SU-DHL-6 (cell line): ENCODE measurements at regions not wholly inside any gene's neighbourhood (a gene's known extent, or its start where the extent isn't known, plus 50 kb on each side); places are given as distances from the start of the nearest gene placed in this dataset.

Experiments used
- H2AFZ ChIP-seq: fragments of 200-600 bp; sonication (generic); 2 replicates; pipeline ENCODE4 v1.6.1; 2014; ENCODE audit warnings: low read depth, mild to moderate bottlenecking, moderate library complexity, mixed read lengths, antibody characterized with exemption, low read length; ENCODE audit not compliant: severe bottlenecking
- H3F3A ChIP-seq: fragments of 200-600 bp; shearing (Covaris generic); 2 replicates; pipeline ENCODE4 v1.6.0; 2016; ENCODE audit warnings: antibody characterized with exemption, mild to moderate bottlenecking; ENCODE audit not compliant: insufficient read depth
- H3K27ac ChIP-seq: fragments of 200-600 bp; sonication (generic); 2 replicates; pipeline ENCODE4 v1.5.1; 2016; ENCODE audit warnings: low read depth, mild to moderate bottlenecking, low read length, moderate library complexity, mixed read lengths
- H3K27me3 ChIP-seq: fragments of 200-600 bp; sonication (generic), shearing (Covaris generic); 2 replicates; pipeline ENCODE4 v1.6.0; 2014; ENCODE audit warnings: mild to moderate bottlenecking, low read length
- H3K36me3 ChIP-seq: fragments of 200-600 bp; sonication (generic); 2 replicates; pipeline ENCODE4 v1.6.1; 2014; ENCODE audit warnings: mild to moderate bottlenecking, low read length, mixed read lengths
- H3K4me2 ChIP-seq: fragments of 300-600, 200-600 bp; shearing (Covaris generic), sonication (generic); 2 replicates; pipeline ENCODE4 v1.6.0; 2014; ENCODE audit warnings: low read length, low read depth, mild to moderate bottlenecking; ENCODE audit not compliant: poor library complexity, severe bottlenecking
- H3K4me3 ChIP-seq: fragments of 200-600 bp; sonication (generic); 2 replicates; pipeline ENCODE4 v1.5.1; 2014; ENCODE audit warnings: antibody characterized with exemption, low read length, mild to moderate bottlenecking, mixed read lengths; ENCODE audit not compliant: insufficient read depth, poor library complexity, severe bottlenecking
- H3K79me2 ChIP-seq: fragments of 200-600 bp; sonication (generic); 2 replicates; pipeline ENCODE4 v1.6.1; 2014; ENCODE audit warnings: mild to moderate bottlenecking, low read length, moderate library complexity; ENCODE audit not compliant: insufficient read depth
- H3K9ac ChIP-seq: fragments of 200-600 bp; sonication (generic); 2 replicates; pipeline ENCODE4 v1.7.0; 2014; ENCODE audit warnings: mild to moderate bottlenecking, low read length
- H3K9me2 ChIP-seq: fragments of 200-600 bp; sonication (generic); replicated peaks from 2 replicates; pipeline ENCODE4 v1.6.1; 2014; ENCODE audit warnings: low read length; ENCODE audit not compliant: insufficient read depth
- H3K9me3 ChIP-seq: fragments of 200-600 bp; sonication (generic); 2 replicates; pipeline ENCODE4 v1.6.1; 2014; ENCODE audit warnings: low read length, mixed read lengths; ENCODE audit not compliant: insufficient read depth
- H4K20me1 ChIP-seq: fragments of 200-600 bp; sonication (generic); 2 replicates; pipeline ENCODE4 v1.6.1; 2014; ENCODE audit warnings: low read depth, mild to moderate bottlenecking, antibody characterized with exemption, low read length, moderate library complexity, mixed read lengths
- EZH2phosphoT487 ChIP-seq: fragments of 200-600 bp; sonication (generic), shearing (Covaris generic); conservative IDR thresholded peaks from 2 replicates; pipeline ENCODE4 v1.6.1; 2018; ENCODE audit warnings: mild to moderate bottlenecking, antibody characterized with exemption, low read length, moderate library complexity, mixed read lengths
- TF ChIP-seq, protein P1 (sequence below): fragments of 200-600 bp; sonication (generic); IDR thresholded peaks from one replicate; pipeline ENCODE4 v1.5.1; 2017; ENCODE audit warnings: antibody characterized with exemption, mild to moderate bottlenecking, low read length, moderate library complexity; ENCODE audit not compliant: insufficient read depth, poor library complexity, severe bottlenecking

DNA sequence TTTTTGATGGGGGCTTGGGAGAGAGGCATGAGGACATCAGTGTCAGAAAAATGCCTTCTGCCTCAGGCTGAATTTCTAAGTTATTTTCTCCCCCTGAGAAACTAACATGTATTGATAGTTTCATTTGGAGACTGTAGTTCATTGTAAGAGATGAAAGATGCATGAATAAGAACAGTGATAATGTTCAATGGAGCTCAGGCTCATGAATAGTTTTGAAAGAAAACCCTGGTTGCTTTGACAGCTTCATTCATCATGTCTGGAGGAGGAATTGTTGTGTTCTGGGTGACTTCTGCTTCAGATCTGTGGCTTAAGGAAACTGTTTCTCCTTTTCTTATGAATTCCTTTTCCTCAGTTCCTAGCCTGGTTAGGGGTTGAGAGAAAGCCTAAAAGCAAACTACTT is 204.0 kb upstream of the LRRC3B start:
- no peak overlapping the region for H3K9ac ChIP-seq
- H3K9me2 ChIP-seq = no peaks in the 10 kb centered on the region; the same call in 1 of the 2 replicates
- H3F3A ChIP-seq = no peaks in the 10 kb centered on the region
- no peaks in the 10 kb centered on the region for H4K20me1 ChIP-seq
- no peaks in the 10 kb centered on the region for H3K36me3 ChIP-seq
- H3K27me3 ChIP-seq = no peaks in the 10 kb centered on the region
- H3K4me2 ChIP-seq = no peak overlapping the region
- H3K9me3 ChIP-seq = no peaks in the 10 kb centered on the region
- TF ChIP-seq EZH2phosphoT487 = no peak
- TF ChIP-seq, protein P1, sequence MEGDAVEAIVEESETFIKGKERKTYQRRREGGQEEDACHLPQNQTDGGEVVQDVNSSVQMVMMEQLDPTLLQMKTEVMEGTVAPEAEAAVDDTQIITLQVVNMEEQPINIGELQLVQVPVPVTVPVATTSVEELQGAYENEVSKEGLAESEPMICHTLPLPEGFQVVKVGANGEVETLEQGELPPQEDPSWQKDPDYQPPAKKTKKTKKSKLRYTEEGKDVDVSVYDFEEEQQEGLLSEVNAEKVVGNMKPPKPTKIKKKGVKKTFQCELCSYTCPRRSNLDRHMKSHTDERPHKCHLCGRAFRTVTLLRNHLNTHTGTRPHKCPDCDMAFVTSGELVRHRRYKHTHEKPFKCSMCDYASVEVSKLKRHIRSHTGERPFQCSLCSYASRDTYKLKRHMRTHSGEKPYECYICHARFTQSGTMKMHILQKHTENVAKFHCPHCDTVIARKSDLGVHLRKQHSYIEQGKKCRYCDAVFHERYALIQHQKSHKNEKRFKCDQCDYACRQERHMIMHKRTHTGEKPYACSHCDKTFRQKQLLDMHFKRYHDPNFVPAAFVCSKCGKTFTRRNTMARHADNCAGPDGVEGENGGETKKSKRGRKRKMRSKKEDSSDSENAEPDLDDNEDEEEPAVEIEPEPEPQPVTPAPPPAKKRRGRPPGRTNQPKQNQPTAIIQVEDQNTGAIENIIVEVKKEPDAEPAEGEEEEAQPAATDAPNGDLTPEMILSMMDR = no peak
- H2AFZ ChIP-seq = no peak overlapping the region
- H3K79me2 ChIP-seq = no peaks in the 10 kb centered on the region
- no peak overlapping the region for H3K4me3 ChIP-seq
- H3K27ac ChIP-seq = no peak overlapping the region

DNA sequence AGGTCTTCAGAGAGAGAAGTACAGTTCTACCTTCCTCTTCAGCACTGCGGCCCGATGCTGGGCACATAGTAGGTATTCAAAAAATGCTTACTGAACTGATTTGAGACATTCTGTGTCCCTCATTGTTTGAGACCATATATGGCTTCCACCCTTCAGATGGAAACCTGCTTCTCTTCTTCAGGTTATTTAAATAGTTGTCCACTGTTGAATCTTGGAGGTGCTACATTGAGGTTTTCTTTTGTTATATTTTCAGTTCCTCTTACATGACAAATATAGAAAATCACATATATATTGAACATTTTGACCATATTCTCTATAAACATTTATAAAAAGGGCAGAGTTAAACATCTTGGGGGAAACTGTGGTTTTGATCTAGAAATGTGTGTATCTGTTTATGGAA is 200.2 kb upstream of the LRRC3B start:
- Histone ChIP-seq H3K79me2 (no peaks in the 10 kb centered on the region), H3K4me3 (no peak overlapping the region), H3K9me3 (no peaks in the 10 kb centered on the region), H2AFZ (no peak overlapping the region), H3K36me3 (no peaks in the 10 kb centered on the region), H3K27ac (no peak overlapping the region), H3K4me2 (no peak overlapping the region), H3F3A (no peaks in the 10 kb centered on the region), H3K9ac (no peak overlapping the region), H3K27me3 (no peaks in the 10 kb centered on the region), H4K20me1 (no peaks in the 10 kb centered on the region), H3K9me2 (no peaks in the 10 kb centered on the region)
- TF ChIP-seq, protein P1 = no peak
- TF ChIP-seq EZH2phosphoT487 = no peak

DNA sequence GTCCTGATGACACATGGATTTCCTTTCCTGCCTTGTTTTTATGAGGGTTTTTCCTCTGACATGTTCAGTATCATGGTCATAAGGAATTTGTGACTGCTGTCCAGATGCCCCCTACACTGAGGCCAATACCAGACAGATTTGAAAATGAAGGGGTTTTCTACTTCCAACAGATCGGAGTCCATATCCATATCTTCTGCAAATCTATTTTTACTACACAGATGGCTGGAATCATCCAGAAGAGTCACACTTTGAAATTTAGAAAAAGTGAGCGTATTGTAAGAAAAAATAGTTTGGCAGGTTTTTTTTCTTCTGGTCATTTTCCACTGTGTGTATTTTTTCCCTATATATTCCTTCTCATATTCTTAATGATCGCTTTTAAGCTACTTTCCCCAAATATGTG is 197.5 kb upstream of the LRRC3B start:
- H3K27me3 ChIP-seq = no peaks in the 10 kb centered on the region
- H4K20me1 ChIP-seq = no peaks in the 10 kb centered on the region
- TF ChIP-seq, protein P1 = no peak
- TF ChIP-seq EZH2phosphoT487 = no peak
- no peak overlapping the region for H3K27ac ChIP-seq
- H3K9me2 ChIP-seq = no peaks in the 10 kb centered on the region
- no peak overlapping the region for H2AFZ ChIP-seq
- H3K9me3 ChIP-seq = no peaks in the 10 kb centered on the region
- no peak overlapping the region for H3K4me3 ChIP-seq
- H3K4me2 ChIP-seq = no peak overlapping the region
- no peaks in the 10 kb centered on the region for H3F3A ChIP-seq
- no peaks in the 10 kb centered on the region for H3K79me2 ChIP-seq
- H3K36me3 ChIP-seq = no peaks in the 10 kb centered on the region
- H3K9ac ChIP-seq = no peak overlapping the region

DNA sequence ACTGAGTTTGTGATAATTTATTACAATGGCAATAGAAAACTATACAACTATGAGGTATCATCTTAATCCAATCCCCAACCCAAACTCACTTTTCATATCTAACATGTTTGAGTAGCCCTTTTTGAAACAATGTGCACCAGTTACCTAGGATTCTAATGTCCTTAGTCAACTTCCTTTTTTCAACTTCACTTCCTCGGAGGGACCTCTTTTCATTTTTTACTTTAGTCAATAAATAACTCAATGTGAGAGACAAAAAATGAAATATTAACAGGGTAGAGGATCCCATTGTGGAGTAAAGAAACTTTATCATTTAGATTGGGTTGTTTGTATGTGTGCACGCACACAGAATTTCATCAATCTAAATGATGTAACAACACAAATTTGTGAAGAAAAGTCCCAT is 193.6 kb upstream of the LRRC3B start:
- no peaks in the 10 kb centered on the region for H4K20me1 ChIP-seq
- no peaks in the 10 kb centered on the region for H3K27me3 ChIP-seq
- H3K9me3 ChIP-seq = no peaks in the 10 kb centered on the region
- no peak overlapping the region for H3K27ac ChIP-seq
- no peak for TF ChIP-seq EZH2phosphoT487
- TF ChIP-seq, protein P1 = no peak
- no peak overlapping the region for H3K4me2 ChIP-seq
- H2AFZ ChIP-seq = no peak overlapping the region
- no peaks in the 10 kb centered on the region for H3K9me2 ChIP-seq
- no peaks in the 10 kb centered on the region for H3K36me3 ChIP-seq
- no peak overlapping the region for H3K4me3 ChIP-seq
- H3K9ac ChIP-seq = no peak overlapping the region
- no peaks in the 10 kb centered on the region for H3K79me2 ChIP-seq
- H3F3A ChIP-seq = no peaks in the 10 kb centered on the region
